NCI-H2196 (cell line): ENCODE measurements at regions not wholly inside any gene's neighbourhood (a gene's known extent, or its start where the extent isn't known, plus 50 kb on each side); places are given as distances from the start of the nearest gene placed in this dataset.
"Not testable (repeated sequence)": the region's sequence is repeated elsewhere in the genome, so short reads cannot be mapped to it uniquely, and the experiment has no call there.

Experiments used
- DNase-seq: peaks from one replicate; lab custom pipeline; 2025; ENCODE audit not compliant: unreplicated experiment; lab: John Stamatoyannopoulos, UW

DNA sequence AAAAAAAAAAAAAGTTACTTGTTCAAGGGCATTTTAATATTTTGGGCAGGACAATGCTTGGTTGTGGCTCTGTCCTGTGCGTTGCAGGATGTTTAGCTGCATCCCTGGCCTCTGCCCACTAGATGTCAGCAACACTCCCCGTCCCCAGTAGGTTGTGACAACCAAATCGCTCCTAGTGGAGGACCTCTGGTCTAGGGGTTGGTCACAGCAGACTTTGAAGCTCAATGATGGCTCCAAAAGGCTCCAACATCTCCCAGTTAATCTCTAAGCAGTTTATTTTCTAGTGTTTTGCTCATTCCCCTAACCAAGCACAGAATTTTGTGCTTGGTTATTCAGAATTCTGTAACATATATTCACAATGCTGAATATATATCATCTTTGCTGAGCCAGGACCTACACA is 67.0 kb downstream of the CHRNA1 start:
- peak; percentile 68 for DNase-seq

DNA sequence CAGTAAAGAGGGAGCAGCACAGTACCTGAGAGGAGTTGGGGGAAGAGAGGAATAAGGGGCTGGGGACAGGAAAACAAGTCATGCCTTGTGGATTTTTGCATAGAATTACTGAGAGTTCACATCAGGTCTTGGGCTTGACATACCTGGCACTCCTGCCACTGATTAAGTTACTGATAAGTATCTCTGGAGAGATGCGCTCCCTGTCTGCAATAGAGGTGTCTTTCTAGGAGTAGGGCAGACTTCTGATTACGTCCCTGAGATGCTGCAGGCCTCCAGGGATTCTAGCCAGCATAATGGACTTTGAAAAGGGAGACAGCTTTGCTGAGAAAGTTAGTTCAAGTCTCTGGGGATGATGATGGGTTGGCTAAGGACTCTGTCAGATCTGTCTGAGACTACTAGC is 69.4 kb downstream of the CHRNA1 start:
- no peak for DNase-seq

DNA sequence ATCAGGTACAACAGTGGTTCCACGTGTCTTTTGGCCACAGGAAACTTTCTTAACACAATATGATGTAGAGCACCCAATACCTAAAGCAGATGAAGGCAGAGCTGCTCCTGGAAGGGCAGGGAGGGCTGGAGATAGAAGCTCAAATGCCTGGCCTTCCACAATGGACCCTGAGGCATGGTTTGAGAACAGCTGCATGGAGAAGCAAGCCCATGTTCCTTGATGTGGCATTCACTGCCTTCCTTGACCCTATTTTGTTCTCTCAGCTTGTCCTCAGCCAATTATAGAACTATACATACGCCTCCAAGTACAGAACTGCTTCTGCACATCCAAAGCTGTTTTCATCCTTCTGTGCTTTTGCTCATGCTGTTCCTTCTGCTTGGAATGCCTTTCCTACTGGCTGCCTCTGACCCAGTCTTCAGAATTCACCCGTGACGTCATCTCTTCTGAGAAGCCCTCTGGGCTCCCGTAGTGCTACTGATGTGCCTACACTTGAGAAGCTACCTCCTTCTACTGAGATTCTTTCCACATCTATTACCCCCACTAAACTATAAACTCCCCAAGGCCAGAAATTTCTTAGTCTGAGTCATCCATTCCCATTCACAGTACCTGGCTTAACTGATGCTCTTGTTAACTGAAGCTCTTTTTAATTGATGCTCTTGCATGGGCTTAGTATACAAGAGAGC is 69.9 kb downstream of the CHRNA1 start:
- DNase-seq = no peak

DNA sequence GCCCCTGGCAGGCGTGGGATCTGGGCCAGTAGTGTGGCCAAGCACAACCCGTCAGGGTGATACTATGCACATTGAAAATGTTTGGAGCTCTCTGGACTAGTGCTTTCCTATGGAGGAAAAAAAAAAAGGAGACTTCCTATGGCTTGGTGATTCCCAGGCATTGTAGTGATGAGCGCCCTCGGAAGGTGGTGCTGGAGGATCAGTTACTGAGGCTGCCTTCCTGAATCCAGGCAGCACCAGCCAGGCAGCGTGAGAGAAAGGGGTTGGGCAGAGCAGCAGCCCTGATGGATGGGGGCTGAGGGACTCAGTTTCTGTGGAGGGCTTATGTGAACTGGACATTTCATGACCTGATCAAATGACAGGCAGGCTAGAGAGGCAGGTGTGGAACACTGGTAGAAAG is 70.9 kb downstream of the CHRNA1 start:
- no peak for DNase-seq

DNA sequence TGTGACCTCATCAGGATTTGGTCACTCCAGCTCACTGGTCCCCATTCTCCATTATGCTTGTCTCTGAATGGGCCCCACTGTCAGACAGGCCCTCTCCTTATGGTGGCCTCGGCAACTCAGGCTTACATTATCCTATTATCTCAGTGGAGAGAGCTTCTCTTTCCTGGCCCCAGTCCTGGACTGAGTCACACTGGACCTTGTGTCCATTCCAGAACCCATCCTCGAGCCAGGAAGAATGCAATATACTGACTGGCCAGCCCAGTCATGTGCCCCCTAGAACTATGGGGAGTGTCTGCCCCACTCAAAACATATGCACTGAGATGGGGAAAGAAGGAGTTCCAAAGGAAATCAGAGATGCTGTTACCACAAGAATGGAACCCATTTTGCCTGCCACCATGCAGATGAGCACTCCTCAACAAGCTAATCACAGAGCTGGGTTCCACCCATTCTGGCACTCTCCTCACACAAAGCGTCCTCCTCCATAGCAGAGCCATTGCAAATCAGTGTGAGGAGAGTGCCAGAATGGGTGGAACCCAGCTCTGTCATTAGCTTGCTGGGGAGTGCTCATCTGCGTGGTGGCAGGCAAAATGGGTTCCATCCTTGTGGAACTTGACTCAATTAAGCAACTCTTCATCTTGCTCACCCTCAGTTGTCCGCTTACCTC is 71.9 kb downstream of the CHRNA1 start:
- DNase-seq = no peak

DNA sequence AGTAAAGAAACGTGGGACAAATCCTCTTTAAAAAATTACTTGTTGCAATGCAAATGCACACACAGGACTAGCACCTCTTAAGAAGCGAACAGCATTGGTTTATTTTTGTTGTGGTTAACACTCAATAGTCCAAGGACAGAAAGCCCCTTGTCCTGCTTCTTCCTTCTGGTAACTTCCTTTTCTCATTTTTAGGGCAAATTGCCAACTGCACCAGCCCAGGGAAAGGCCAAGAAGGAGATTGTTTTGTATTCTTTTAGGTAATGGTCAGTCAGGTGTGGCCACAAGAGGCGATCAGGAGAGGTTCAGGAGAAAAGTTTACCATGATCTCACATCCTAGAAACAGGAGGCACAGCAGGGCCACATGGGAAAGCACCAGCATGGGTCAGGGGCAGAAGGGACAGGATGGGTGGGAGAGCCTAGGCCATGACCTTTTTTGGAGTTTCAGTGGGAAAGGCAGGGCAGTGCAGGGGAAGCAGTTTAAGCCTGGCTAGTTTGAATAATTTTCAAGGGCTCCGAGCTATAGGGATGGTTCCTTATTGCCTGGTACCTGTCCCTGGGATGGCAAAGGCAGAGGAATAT is 73.0 kb downstream of the CHRNA1 start:
- DNase-seq = no peak

DNA sequence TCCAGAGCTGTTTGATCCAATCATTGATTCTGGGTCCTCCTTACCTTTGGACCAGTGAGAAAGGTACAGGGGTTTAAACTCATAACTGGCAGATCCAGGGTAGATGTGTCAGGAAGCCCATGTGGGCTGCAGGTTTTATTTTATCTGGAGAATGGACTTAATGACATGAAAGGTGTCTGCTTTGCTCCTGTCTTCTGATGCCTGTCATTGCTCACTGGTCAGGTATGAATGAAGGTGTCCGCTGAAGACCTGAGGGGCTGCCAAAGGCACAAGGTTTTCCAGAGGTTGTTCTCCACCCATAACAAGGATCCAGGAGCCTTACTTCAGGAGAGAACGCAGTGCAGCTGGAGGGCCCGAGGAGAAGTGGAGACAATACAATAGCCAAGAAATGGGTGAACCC is 74.2 kb downstream of the CHRNA1 start:
- DNase-seq = no peak

DNA sequence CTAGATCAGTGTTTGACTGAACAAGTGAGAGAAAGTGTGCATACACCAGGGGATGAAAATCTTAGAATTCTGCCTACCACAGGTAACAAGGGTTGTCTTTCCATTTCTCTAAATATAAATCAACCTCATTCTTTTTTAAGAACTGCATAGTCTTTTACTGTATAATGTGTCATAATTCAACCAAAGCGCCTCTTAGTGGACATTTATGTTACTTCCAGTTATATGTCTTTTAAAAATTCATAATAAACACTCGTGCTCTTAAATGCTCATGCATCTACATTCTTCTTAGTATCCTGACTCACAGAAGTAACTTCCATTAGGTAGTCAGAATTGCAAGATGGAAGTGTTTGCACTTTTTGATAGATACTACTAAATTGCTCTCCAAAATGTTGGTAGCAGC is 76.2 kb downstream of the CHRNA1 start:
- DNase-seq = peak; percentile 15

DNA sequence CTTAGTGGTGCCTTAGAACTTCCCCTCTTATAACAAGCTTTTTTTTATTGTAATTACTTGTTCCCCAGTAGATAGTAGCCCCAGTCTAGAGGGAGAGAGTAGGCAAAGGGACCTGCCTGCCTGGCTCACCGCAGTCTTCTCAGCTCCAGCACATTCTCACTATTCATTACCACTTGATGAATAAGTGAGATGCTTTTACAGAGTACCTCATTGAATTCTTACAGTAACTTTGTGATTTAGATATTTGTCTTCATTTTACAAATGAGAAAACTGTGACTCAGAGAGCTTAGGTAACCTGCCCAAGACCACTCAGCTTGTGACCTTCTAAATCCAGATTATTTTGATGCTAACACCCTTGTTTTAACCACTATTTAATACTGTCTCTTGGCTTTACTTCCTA is 77.8 kb downstream of the CHRNA1 start:
- DNase-seq = no peak

DNA sequence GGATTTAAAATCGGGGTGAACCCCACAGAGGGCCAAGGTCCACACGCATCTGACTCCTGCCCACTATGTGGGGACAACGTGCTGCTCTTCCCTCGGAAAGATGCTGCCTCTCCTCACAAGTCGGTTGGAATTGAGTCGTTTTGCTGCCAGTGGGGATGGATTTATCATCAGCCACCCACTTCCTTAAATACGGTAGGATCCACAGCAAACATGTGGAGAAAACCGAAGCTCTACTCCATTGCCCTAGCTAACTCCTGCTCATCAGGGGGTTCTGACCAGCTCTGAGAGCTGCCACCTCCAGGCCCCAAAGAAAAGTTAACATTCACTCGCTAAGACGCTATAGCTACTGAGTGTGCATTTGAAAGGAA is 80.9 kb downstream of the CHRNA1 start:
- no peak for DNase-seq

DNA sequence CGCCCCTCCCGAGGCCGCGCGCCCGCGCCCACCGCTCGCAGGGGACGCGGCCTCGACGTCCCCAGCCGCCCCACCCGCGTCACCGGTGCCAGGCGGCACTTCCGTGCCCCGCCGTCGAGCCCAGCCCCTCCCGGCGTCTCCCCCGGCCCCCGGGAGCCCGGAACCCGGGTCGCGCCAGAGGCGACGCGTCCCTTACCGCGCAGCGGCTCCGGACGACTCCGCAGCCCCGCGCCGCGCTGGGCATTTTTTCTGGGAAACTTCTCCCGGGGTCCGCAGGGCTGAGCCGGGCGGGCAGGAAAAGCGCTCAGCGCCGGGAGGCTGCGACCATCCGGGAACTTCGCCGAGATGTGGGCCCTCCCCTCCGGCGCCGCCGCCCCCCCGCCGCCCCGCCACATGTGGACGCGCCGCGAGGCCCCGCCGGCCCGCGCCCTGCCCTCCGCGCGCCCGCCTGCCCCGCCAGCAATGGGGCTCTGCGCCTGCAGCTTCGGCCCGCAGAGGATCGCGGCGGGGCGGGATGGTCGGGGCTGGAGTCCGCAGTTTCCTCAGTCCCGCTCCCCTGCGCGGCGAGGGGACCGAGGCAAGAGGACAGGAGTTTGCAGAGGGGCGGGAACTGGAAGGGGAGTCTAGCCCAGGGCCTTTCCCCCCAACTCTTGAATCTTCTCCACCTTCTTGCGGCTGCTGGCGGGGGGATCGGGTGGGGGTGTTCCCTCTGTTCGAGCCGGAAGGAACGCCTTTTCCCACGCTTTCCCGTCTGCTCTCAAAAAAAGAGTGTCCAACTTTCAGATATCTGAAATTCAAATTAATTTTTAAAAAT is 81.5 kb downstream of the CHRNA1 start:
- peak; percentile 68 for DNase-seq

DNA sequence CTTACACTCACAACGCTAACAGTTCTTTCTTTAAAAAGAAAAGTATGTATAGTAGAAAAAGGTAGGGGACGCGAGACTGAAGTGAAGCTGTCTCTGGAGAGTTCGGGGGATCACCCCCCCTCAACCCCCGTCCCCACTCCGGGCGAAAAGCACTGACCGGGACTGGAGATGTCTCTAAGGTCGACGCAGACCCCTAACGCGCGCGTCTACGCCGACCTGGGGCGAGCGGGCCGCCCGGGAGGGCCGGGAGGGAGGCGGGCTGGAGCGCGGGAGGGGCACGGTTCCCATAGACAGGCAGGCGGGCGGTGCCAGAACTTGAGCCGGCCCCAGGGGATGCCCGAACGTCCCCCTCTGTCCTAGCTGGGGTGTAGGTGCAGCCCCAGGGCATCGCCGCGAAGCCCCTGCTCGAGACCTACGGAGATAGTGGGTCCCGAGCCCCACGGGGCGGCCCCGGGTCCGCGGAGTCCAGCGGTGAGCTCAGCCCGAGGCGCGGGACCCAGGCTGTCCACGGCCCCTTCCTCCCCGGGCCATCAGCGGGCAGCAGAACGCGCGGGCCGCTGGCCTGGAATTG is 82.2 kb downstream of the CHRNA1 start:
- DNase-seq = peak; percentile 17

DNA sequence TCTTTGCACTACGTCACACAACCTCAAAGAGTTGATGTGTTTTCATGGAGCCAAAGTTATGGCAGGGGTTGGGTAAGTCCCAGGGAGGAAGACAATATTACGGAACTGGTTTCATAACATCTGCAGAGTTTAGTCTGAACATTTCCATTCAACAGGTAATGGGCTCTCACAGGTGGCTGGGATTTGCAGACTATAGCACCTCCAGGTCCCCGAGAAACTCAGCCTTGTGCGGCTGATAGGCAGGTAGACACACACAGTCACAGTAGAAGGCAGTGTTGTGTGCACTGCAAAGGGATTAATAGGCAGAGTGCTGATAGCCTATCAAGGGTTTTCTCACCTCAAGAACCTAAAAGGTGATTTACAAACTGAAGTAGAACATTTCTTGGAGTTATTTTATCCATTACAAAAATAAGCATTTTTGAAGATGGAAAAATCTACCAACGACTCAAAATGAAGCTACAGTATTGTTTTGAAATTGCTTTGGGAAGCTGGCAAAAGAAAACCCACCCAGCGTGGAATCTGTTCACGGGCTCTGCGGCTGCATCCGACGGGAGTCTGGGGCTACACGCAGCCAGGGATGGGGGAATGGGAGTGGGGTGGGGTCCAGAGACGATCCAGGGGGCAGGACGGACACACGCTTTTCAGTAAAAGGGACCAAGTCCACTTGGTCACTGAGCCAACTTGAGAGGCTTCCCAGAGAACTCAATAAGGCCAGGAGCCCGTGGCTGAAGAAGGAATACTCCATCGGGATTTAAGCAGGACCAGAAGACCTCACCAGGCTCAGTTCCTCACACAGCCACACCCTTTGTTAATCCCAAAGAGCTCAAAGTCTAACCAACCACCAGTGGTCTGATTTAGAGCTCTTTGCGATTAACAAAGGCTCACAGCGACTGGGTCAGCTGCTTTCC is 82.9 kb downstream of the CHRNA1 start:
- no peak for DNase-seq

DNA sequence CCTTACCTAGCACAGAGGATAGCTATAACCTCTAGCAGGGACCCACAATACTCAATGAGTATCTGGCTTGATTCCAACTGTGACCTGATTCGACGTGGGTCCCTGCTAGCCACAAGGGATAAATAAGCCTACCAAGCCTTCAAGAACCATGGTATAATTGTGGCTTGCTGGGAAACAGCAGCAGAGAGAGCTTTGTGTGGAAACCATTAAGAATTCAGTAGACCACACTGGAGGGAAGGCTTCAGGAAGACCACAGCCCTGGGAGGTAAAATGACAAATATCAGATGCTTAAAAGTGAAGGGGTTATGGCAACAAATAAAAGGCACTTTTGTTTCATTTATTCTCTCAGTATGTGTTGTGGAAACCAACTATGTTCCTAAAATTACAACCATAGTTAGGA is 82.6 kb upstream of the WIPF1 start:
- DNase-seq = no peak

DNA sequence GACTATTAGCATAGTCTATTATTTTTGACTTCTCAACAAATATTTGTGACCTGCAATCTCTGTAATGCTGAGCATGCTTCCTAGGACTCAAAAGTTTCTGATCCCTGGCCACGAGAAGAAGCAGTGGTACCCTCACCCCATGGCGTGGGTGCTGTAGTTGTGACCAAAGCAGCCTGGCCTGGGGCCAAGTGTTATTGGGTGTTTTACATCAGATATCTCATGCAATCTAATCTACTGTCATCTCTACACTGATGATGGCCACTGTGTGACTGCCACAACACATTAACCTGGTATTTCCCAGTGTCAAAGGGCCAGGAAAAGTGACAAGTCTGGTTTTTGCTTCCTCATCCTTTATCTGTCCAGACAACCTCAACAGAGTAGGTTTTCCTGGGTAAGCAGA is 80.8 kb upstream of the WIPF1 start:
- DNase-seq = no peak

DNA sequence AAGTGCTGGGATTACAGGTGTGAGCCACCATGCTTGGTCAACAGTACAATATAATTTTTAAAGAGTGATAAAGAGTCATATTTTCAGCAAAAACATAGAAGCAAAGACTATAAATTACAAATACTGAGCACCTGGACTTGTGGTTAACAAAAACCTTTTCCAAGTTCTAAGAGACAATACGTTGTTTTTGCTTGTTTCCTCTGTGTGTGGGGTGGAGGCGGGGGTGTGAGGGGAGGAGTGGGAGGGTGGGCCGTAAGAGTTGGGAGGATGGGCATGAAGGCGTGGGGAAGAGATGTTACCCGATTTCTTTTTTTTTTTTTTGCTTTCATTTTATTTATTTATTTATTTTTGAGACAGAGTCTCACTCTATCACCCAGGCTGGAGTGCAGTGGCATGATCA is 78.0 kb upstream of the WIPF1 start:
- DNase-seq = no peak

DNA sequence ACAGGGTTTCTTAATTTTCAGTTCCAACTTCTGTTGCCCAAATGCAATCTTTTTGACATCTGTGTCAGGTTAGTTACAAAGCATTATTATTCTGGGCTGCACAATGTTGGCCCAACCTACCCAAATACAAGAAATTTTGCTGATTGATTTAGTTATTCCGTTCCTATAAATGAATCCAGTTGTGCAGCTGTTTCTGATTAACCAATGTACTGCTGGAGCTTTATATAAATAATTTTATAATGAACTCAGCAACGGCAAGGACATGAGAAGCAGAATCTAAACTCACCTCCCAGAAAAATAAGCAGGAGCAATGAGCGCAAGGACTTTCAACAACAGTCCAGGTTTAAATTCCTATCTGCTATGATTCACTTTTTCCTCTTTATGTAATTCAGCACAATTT is 76.3 kb upstream of the WIPF1 start:
- no peak for DNase-seq

DNA sequence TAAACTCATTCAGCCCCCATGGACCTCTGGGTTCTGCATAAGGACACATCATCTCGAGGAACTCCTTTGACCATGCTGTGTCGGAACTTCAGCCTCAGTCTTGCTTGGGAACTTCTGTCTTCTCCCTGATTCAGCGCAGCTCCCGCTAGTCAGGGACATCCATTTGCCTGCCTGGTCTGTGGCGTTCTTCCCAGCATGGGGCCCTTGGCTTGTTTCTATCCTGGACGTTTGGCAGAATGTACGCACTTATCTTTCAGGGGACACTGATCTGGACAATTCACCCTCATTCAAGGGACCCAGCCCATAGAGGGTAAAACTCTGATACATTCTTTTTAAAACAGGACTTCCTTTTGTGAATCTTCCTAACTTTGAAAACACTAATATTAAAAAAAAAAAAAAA is 75.8 kb upstream of the WIPF1 start:
- DNase-seq = no peak

DNA sequence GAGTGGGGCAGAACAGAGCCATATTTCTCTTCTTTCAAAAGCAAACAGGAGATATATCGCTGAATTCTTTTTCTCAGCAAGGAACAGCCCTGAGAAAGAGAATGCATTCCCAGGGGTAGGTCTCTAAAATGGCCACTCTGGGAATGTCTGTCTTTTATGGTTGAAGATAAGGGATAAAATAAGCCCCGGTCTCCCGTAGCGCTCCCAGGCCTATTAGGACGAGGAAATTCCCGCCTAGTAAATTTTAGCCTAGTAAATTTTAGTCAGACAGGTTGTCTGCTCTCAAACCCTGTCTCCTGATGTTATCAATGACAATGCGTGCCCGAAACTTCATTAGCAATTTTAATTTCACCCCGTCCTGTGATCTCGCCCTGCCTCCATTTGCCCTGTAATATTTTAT is 73.9 kb upstream of the WIPF1 start:
- DNase-seq = not testable (repeated sequence)

DNA sequence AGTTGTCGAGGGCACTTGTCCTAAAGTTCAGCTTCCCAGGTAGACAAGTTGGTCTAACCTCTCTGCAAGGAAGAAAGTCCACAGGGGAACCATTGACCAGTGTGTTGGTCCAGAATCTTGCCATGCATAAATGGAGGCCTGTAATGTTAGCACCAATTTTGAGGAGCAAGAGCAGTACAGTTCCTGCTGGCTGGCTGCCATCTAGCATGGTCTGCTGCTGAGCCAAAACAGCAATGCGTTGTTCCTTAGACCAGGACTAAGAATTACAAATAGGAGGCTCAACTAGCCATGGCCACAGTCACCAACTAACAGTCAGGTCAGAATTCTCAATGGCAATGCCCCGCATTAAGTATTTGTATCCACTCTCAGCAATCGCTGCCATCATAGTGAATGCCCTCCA is 72.8 kb upstream of the WIPF1 start:
- DNase-seq = no peak

DNA sequence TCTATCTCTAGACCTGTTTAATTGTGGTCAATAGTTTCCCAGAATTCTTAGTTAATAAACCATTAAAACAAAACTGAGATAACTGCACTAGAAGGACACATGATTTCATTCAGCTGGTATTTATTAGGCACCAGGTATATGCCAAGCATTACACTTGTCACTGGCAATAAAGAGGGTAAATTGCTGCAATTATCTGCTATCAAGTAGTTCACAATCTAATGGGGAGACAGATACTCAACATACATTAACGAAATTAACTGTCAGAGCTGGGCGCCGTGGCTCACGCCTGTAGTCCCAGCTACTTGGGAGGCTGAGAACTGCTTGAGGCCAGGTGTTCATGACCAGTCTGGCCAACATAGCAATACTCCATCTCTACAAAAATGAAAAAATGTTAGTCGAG is 71.7 kb upstream of the WIPF1 start:
- DNase-seq = no peak
